ENCODE measurements at regions not wholly inside any gene's neighbourhood (a gene's known extent, or its start where the extent isn't known, plus 50 kb on each side); places are given as distances from the start of the nearest gene placed in this dataset.

DNA sequence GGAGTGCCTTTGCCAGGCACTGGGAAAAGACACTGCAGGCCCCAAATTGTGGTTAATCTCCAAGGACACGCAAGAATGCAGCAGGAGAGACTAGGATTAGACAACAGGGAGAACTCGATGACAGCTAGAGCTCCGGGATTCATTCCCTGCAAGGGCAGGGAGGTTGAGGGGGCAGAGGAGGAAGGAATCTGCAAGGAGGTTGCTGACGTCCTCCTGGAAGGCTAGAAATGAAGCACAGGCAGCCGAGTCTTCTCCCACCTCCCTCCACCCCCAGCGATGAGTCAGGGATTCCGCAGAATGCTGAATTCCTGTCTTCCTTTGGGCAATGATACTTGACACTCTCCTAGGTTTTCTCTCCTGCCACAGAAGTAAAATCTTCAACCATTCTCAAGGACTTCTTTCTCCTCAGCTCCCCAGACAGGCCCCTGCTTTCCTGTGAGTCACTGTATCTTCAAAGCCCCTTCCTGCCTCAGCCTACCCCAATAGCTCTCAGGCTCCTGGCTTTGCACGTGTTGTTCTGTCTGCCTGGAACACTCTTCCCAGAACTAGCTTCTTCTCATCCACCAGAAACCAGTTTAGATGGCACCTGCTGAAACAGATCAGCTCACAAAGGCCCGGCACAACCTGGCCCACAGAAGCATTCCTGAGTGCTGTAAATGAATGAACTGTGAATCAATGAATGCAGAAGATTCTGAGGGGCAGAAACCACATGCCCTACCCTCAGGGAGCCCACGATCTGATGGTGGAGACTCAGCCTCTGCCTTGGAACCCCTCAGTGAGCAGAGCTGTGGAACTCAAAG, 85.6 kb downstream of the MRPL14 start (continued):
- no peak for TF ChIP-seq SAP30 (IDR thresholded peaks at IDR 0.05; ENCODE audit: borderline replicate concordance, insufficient read depth, low read depth, low read length, poor library complexity, severe bottlenecking)
- no peak for TF ChIP-seq NCOR1 (IDR thresholded peaks at IDR 0.05)
- TF ChIP-seq ZNF57 (CRISPR knock-in tag; IDR thresholded peaks at IDR 0.05), result no peak
- no peak for TF ChIP-seq ZNF232 (CRISPR knock-in tag; IDR thresholded peaks at IDR 0.05)
- TF ChIP-seq MCM5 (IDR thresholded peaks at IDR 0.05; ENCODE audit: low read depth), result no peak
- no peak for TF ChIP-seq GABPB1 (CRISPR knock-in tag; IDR thresholded peaks at IDR 0.05)
- TF ChIP-seq SRF (CRISPR knock-in tag; IDR thresholded peaks at IDR 0.05), result peak in 1 of 2 experiments; percentile 14; a peak in 1 of 4 replicates
- TF ChIP-seq ZNF239 (CRISPR knock-in tag; IDR thresholded peaks at IDR 0.05), result no peak
- peak; percentile 84; the same call in 1 of the 2 replicates for TF ChIP-seq HDGF (IDR thresholded peaks at IDR 0.05)
- TF ChIP-seq FOS (IDR thresholded peaks at IDR 0.05; ENCODE audit: extremely low read depth, insufficient read length), result peak; percentile 47
- TF ChIP-seq, protein P1, sequence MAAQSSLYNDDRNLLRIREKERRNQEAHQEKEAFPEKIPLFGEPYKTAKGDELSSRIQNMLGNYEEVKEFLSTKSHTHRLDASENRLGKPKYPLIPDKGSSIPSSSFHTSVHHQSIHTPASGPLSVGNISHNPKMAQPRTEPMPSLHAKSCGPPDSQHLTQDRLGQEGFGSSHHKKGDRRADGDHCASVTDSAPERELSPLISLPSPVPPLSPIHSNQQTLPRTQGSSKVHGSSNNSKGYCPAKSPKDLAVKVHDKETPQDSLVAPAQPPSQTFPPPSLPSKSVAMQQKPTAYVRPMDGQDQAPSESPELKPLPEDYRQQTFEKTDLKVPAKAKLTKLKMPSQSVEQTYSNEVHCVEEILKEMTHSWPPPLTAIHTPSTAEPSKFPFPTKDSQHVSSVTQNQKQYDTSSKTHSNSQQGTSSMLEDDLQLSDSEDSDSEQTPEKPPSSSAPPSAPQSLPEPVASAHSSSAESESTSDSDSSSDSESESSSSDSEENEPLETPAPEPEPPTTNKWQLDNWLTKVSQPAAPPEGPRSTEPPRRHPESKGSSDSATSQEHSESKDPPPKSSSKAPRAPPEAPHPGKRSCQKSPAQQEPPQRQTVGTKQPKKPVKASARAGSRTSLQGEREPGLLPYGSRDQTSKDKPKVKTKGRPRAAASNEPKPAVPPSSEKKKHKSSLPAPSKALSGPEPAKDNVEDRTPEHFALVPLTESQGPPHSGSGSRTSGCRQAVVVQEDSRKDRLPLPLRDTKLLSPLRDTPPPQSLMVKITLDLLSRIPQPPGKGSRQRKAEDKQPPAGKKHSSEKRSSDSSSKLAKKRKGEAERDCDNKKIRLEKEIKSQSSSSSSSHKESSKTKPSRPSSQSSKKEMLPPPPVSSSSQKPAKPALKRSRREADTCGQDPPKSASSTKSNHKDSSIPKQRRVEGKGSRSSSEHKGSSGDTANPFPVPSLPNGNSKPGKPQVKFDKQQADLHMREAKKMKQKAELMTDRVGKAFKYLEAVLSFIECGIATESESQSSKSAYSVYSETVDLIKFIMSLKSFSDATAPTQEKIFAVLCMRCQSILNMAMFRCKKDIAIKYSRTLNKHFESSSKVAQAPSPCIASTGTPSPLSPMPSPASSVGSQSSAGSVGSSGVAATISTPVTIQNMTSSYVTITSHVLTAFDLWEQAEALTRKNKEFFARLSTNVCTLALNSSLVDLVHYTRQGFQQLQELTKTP (IDR thresholded peaks at IDR 0.05; ENCODE audit: low read depth in 1 of 2, partially characterized antibody in 2 of 2), result peak; percentile 17 to 40
- TF ChIP-seq MEIS2 (IDR thresholded peaks at IDR 0.05; ENCODE audit: partially characterized antibody), result no peak
- peak; percentile 78 to 83 for TF ChIP-seq MAZ (CRISPR knock-in tag; conservative IDR thresholded peaks at IDR 0.05 in 1 of 2, IDR thresholded peaks at IDR 0.05 in 1 of 2)
- TF ChIP-seq EHMT2 (IDR thresholded peaks at IDR 0.05), result 0 out of 2 replicates have a peak, but pooled peaks have one; percentile 17
- TF ChIP-seq RBM17 (IDR thresholded peaks at IDR 0.05; ENCODE audit: borderline replicate concordance, low read depth, low read length), result no peak
- no peak for TF ChIP-seq SREBF2 (CRISPR knock-in tag; IDR thresholded peaks at IDR 0.05)
- TF ChIP-seq CSDE1 (IDR thresholded peaks at IDR 0.05), result no peak; a peak in 1 of 4 replicates
- no peak for TF ChIP-seq ZBTB8A (IDR thresholded peaks at IDR 0.05; ENCODE audit: partially characterized antibody)
- no peak for TF ChIP-seq IRF1 (CRISPR knock-in tag; IDR thresholded peaks at IDR 0.05; ENCODE audit: borderline replicate concordance)
- no peak for TF ChIP-seq ZNF146 (CRISPR knock-in tag; IDR thresholded peaks at IDR 0.05; ENCODE audit: unreplicated experiment)
- no peak for TF ChIP-seq XRCC5 (IDR thresholded peaks at IDR 0.05; ENCODE audit: low read depth, low read length)
- no peak for TF ChIP-seq SRSF7 (optimal IDR thresholded peaks at IDR 0.05; ENCODE audit: low read depth, low read length)
- peak; percentile 91 for TF ChIP-seq DPF2 (IDR thresholded peaks at IDR 0.05)
- TF ChIP-seq ZNF282 (CRISPR knock-in tag; IDR thresholded peaks at IDR 0.05), result no peak
- no peak for TF ChIP-seq RFX7 (CRISPR knock-in tag; IDR thresholded peaks at IDR 0.05)

Data from K562 (cell line).